ENCODE measurements at regions not wholly inside any gene's neighbourhood (a gene's known extent, or its start where the extent isn't known, plus 50 kb on each side); places are given as distances from the start of the nearest gene placed in this dataset.
"Not testable (repeated sequence)": the region's sequence is repeated elsewhere in the genome, so short reads cannot be mapped to it uniquely, and the experiment has no call there.

DNA sequence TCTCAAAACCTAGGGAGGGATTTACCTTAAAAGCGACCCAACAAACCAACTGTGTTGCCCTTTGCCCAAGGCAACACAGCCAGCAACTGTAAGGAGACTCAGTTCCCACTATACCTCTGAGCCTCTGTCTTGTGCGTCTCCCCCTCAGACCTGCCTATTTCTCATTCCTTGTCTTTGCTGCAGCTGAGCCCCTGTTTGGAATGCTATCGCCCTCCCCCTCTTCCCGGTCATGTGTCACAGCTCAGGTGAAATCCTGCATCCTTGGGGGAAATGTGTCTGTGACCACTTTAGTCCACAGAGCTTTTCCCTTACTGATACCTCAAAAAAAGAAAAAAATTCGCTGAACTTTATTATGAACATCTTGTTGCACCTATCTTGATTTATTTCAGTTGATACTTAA is 52.0 kb upstream of the LRIG1 start:
- TF ChIP-seq, protein P1, sequence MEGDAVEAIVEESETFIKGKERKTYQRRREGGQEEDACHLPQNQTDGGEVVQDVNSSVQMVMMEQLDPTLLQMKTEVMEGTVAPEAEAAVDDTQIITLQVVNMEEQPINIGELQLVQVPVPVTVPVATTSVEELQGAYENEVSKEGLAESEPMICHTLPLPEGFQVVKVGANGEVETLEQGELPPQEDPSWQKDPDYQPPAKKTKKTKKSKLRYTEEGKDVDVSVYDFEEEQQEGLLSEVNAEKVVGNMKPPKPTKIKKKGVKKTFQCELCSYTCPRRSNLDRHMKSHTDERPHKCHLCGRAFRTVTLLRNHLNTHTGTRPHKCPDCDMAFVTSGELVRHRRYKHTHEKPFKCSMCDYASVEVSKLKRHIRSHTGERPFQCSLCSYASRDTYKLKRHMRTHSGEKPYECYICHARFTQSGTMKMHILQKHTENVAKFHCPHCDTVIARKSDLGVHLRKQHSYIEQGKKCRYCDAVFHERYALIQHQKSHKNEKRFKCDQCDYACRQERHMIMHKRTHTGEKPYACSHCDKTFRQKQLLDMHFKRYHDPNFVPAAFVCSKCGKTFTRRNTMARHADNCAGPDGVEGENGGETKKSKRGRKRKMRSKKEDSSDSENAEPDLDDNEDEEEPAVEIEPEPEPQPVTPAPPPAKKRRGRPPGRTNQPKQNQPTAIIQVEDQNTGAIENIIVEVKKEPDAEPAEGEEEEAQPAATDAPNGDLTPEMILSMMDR (IDR thresholded peaks at IDR 0.05; ENCODE audit: low read depth, low read length), result no peak
- DNase-seq (ENCODE audit: low read depth in 2 of 2), result no peak
- no peak overlapping the region for H3K4me3 ChIP-seq (replicated peaks in 1 of 2; ENCODE audit: low read depth in 2 of 2, low read length in 2 of 2)

DNA sequence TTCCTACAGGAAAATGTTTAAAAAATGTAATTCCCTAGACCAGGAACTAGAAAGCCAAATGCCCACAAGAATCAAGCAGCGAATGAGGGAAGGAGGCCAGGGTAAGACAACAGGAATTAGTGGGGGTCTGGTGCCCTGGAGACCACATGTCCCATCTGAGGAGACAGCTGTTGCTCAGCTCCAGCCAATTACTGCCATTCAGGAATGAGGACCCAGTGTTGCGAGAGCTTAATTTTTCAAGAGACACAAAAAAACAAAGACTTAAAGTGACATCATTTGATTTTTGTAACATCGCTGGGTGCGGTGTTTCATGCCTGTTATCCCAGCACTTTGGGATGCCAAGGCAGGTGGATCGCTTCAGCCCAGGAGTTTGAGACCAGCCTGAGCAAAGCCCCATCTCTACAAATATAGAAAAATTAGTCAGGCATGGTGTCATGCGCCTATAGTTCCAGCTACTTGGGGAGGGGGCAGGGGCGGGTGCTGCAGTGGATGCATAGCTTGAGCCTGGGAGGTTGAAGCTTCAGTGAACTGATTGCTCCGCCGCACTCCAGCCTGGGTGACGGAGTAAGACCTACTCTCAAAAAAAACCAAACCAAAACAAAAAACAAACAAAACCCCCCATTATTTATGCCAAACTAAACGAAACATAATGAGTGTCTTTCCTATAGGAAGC is 52.8 kb upstream of the LRIG1 start:
- no peak for DNase-seq (ENCODE audit: low read depth in 2 of 2)
- no peak overlapping the region for H3K4me3 ChIP-seq (replicated peaks in 1 of 2; ENCODE audit: low read depth in 2 of 2, low read length in 2 of 2)
- TF ChIP-seq, protein P1 (IDR thresholded peaks at IDR 0.05; ENCODE audit: low read depth, low read length), result no peak

DNA sequence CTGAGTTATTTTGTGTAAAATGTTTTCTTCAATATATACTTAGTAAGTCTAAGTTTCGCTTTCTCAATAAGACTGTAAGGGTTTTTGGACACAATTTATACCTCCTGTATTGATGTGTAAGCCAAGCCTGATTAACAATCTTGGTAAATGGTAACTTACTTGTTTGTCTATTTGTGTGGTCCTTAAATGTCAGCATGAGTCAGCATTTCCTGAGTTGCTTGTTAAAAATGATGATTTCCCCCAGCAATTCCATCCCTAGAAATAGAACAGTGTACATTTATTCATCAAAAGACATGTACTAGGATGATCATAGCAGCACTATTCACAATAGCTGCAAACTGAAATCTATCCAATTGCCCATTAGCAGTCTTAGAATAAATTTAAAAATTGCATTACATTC is 53.4 kb upstream of the LRIG1 start:
- H3K4me3 ChIP-seq (replicated peaks in 1 of 2; ENCODE audit: low read depth in 2 of 2, low read length in 2 of 2), result no peak overlapping the region
- TF ChIP-seq, protein P1 (IDR thresholded peaks at IDR 0.05; ENCODE audit: low read depth, low read length), result no peak
- DNase-seq (ENCODE audit: low read depth in 2 of 2), result peak; percentile 47 to 57

DNA sequence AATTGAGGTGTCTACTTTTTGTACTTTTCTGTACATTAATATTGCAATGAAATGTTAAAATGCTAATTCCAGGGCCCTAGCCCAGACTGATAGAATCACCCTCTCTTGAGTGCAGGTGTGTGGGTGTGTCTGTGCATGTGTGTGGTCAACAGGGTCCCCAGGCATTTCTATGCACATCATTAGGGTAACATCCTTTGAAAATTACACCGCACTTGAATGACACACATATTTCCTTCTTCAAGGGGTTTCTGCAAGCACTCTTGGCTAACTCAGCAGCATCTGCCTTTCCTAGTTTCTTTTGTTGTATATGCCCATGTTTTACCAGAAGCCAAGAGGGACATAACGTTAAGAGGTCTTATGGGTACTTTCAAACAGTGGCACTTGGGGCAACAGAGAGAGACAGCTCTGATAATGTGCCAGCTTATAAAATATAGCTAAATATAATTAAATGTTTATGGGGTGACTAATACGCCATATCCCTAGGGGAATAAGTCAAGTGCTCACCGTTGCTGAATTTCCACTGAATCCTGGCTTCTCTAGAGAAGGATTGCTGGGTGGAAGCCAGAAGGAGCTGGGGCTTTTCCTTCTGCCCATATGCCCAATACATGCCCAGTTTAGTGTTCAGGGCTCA is 54.5 kb upstream of the LRIG1 start:
- TF ChIP-seq, protein P1 (IDR thresholded peaks at IDR 0.05; ENCODE audit: low read depth, low read length), result no peak
- DNase-seq (ENCODE audit: low read depth in 2 of 2), result peak in 1 of 2 donors; percentile 29
- no peak overlapping the region for H3K4me3 ChIP-seq (replicated peaks in 1 of 2; ENCODE audit: low read depth in 2 of 2, low read length in 2 of 2)

DNA sequence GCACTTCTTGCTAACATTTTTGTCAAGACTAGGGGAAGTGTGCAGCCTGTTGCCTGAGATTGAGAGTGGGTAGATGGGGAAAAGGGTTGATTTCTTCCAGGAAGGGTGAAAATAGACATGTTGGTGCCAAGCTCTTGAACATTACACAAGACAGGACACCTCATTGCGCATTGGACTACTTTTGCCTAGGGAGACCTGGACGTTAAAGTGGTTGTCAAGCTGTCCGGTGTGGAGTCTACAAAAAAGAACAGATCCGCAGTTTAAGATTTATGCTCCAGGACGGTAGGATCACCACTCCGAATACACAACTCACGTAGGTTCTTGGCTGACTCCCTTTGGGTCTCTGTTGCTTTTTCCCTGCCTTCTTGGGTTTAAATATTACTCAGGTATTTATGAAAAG is 56.3 kb upstream of the LRIG1 start:
- TF ChIP-seq, protein P1 (IDR thresholded peaks at IDR 0.05; ENCODE audit: low read depth, low read length), result no peak
- DNase-seq (ENCODE audit: low read depth in 2 of 2), result no peak
- H3K4me3 ChIP-seq (replicated peaks in 1 of 2; ENCODE audit: low read depth in 2 of 2, low read length in 2 of 2), result no peak overlapping the region

DNA sequence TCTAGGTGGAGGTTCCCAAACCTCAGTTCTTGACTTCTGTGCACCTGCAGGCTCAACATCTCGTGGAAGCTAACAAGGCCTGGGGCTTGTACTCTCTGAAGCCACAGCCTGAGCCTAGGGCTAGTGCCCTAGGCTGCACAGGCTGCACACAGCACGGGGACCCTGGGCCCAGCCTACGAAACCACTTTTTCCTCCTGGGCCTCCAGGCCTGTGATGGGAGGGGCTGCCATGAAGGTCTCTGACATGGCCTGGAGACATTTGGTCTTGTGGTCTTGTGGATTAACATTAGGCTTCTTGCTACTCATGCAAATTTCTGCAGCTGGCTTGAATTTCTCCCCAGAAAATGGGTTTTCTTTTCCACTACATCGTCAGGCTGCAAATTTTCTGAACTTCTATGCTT is 59.1 kb upstream of the LRIG1 start:
- DNase-seq (ENCODE audit: low read depth in 2 of 2); H3K4me3 ChIP-seq (replicated peaks in 1 of 2; ENCODE audit: low read depth in 2 of 2, low read length in 2 of 2): not testable (repeated sequence)

DNA sequence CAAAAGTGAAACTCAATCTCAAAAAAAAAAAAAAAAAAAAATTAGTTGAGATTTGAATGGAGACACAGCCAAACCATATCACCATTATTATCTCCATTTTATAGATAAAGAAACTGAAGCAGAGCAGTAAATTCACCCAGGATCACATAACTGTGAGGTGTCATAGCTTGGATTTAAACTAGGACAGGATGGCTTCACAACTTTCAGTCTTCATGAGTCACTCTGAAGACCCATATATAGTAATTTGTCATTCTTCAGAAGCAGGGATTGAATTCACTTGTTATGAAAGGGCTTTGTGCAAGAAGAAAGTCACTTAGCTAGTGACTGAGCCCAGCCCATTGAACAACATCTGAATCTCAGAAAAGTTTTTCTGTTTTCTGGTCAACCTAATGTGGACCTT is 60.5 kb upstream of the LRIG1 start:
- peak in 1 of 2 donors; percentile 38 for DNase-seq (ENCODE audit: low read depth in 2 of 2)
- TF ChIP-seq, protein P1 (IDR thresholded peaks at IDR 0.05; ENCODE audit: low read depth, low read length), result no peak
- H3K4me3 ChIP-seq (replicated peaks in 1 of 2; ENCODE audit: low read depth in 2 of 2, low read length in 2 of 2), result no peak overlapping the region

Measured in cardiac fibroblast (primary cell).